Hepatocyte (in vitro differentiated cells): ENCODE measurements at regions not wholly inside any gene's neighbourhood (a gene's known extent, or its start where the extent isn't known, plus 50 kb on each side); places are given as distances from the start of the nearest gene placed in this dataset.

ENCODE experiments used
- CTCF ChIP-seq: fragments of 200-600 bp; sonication (generic); IDR thresholded peaks from 2 replicates; pipeline ENCODE4 v1.5.1; 2016; ENCODE audit warnings: antibody characterized with exemption, mild to moderate bottlenecking; ENCODE audit not compliant: poor library complexity
- EZH2 ChIP-seq: fragments of 200-600 bp; sonication (generic); IDR thresholded peaks from 2 replicates; pipeline ENCODE4 v1.6.1; 2016; ENCODE audit warnings: antibody characterized with exemption, mild to moderate bottlenecking, borderline replicate concordance

GRCh38 chr3:162398554-162398953, 901.9 kb downstream of the OTOL1 start:
- TF ChIP-seq CTCF, result no peak
- TF ChIP-seq EZH2, result no peak
